ENCODE measurements at regions not wholly inside any gene's neighbourhood (a gene's known extent, or its start where the extent isn't known, plus 50 kb on each side); places are given as distances from the start of the nearest gene placed in this dataset.

GRCh38 chr7:138254444-138254843 is 178.2 kb downstream of the AKR1D1 start:
- no peak for TF ChIP-seq POLR2A (IDR thresholded peaks at IDR 0.05)
- TF ChIP-seq, protein P1, sequence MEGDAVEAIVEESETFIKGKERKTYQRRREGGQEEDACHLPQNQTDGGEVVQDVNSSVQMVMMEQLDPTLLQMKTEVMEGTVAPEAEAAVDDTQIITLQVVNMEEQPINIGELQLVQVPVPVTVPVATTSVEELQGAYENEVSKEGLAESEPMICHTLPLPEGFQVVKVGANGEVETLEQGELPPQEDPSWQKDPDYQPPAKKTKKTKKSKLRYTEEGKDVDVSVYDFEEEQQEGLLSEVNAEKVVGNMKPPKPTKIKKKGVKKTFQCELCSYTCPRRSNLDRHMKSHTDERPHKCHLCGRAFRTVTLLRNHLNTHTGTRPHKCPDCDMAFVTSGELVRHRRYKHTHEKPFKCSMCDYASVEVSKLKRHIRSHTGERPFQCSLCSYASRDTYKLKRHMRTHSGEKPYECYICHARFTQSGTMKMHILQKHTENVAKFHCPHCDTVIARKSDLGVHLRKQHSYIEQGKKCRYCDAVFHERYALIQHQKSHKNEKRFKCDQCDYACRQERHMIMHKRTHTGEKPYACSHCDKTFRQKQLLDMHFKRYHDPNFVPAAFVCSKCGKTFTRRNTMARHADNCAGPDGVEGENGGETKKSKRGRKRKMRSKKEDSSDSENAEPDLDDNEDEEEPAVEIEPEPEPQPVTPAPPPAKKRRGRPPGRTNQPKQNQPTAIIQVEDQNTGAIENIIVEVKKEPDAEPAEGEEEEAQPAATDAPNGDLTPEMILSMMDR (IDR thresholded peaks at IDR 0.05) = no peak
